IMR-90 (cell line): ENCODE measurements at regions not wholly inside any gene's neighbourhood (a gene's known extent, or its start where the extent isn't known, plus 50 kb on each side); places are given as distances from the start of the nearest gene placed in this dataset.

ENCODE experiments used
- ATAC-seq: fragments of 200-7000 bp; cut with Tn5 transposase; 2 replicates; pipeline ENCODE4 v1.9.1; 2020; ENCODE audit warnings: low read depth, mild to moderate bottlenecking, moderate library complexity
- BruUV-seq: library from RNA; stranded (reverse); fragments of 400-500 nt; replicated peaks from 2 replicates; lab custom pipeline; 2021; lab: Mats Ljungman, UMichigan
- CTCF ChIA-PET: fragments of 300-600 bp; formaldehyde crosslinking; extraction: SDS; loops from one replicate; lab custom pipeline; 2021; ENCODE audit warnings: antibody characterized with exemption; lab: Yijun Ruan, JAX
- POLR2A ChIA-PET: fragments of 300-600 bp; sonication (Branson Sonifier 250); formaldehyde crosslinking; loops from one replicate; lab custom pipeline; 2022; ENCODE audit warnings: antibody characterized with exemption; ENCODE audit not compliant: unreplicated experiment; lab: Charles Lee
- DNase-seq: peaks from one replicate; pipeline ENCODE4 v3.0.0; 2013
- H2AFZ ChIP-seq: replicated peaks from 2 replicates; pipeline ENCODE3; 2013; ENCODE audit warnings: low read length, mild to moderate bottlenecking; ENCODE audit not compliant: poor library complexity
- H2AK5ac ChIP-seq: 2 replicates; pipeline ENCODE4 v1.6.1; 2013; ENCODE audit warnings: low read depth, low read length, inconsistent platforms
- H2AK9ac ChIP-seq: replicated peaks from 2 replicates; pipeline ENCODE3; 2013; ENCODE audit warnings: mild to moderate bottlenecking, low read depth, low read length, moderate library complexity; ENCODE audit not compliant: poor library complexity
- H2BK120ac ChIP-seq: 2 replicates; pipeline ENCODE4 v1.6.1; 2013; ENCODE audit warnings: low read depth, low read length, inconsistent platforms
- H2BK15ac ChIP-seq: 3 replicates; pipeline ENCODE4 v1.6.1; 2013; ENCODE audit warnings: low read depth, low read length, inconsistent platforms
- H2BK20ac ChIP-seq: 2 replicates; pipeline ENCODE4 v1.6.1; 2013; ENCODE audit warnings: low read depth, mild to moderate bottlenecking, inconsistent platforms, low read length, moderate library complexity
- H2BK5ac ChIP-seq: 2 replicates; pipeline ENCODE4 v1.6.1; 2013; ENCODE audit warnings: mild to moderate bottlenecking, low read depth, low read length, inconsistent platforms; ENCODE audit not compliant: poor library complexity, severe bottlenecking
- H3K14ac ChIP-seq: replicated peaks from 2 replicates; pipeline ENCODE4 v1.6.1; 2013; ENCODE audit warnings: low read depth, low read length, inconsistent platforms
- H3K18ac ChIP-seq: 2 replicates; pipeline ENCODE4 v1.6.1; 2013; ENCODE audit warnings: low read depth, low read length, control low read depth
- H3K23ac ChIP-seq: 2 replicates; pipeline ENCODE4 v1.6.1; 2013; ENCODE audit warnings: low read depth, low read length, inconsistent platforms
- H3K27ac ChIP-seq: 2 replicates; pipeline ENCODE4 v1.5.1; 2013; ENCODE audit warnings: mild to moderate bottlenecking, control low read depth, low read length; ENCODE audit not compliant: insufficient read depth
- H3K27me3 ChIP-seq: 2 replicates; pipeline ENCODE4 v1.6.1; 2013; ENCODE audit warnings: low read length; ENCODE audit not compliant: control insufficient read depth, insufficient read depth
- H3K36me3 ChIP-seq: 2 replicates; pipeline ENCODE4 v1.6.1; 2013; ENCODE audit warnings: low read length, mixed read lengths; ENCODE audit not compliant: control insufficient read depth, insufficient read depth
- H3K4ac ChIP-seq: 2 replicates; pipeline ENCODE4 v1.6.1; 2013; ENCODE audit warnings: low read depth, low read length, inconsistent platforms
- H3K4me1 ChIP-seq: 2 replicates; pipeline ENCODE4 v1.6.1; 2013; ENCODE audit warnings: low read length, mixed read lengths; ENCODE audit not compliant: control insufficient read depth, insufficient read depth
- H3K4me2 ChIP-seq: 2 replicates; pipeline ENCODE4 v1.6.1; 2013; ENCODE audit warnings: low read depth, mild to moderate bottlenecking, control low read depth, low read length, moderate library complexity
- H3K4me3 ChIP-seq: 2 replicates; pipeline ENCODE4 v1.5.1; 2013; ENCODE audit warnings: low read depth, mild to moderate bottlenecking, control low read depth, low read length, moderate library complexity; ENCODE audit not compliant: insufficient read depth
- H3K56ac ChIP-seq: 2 replicates; pipeline ENCODE4 v1.6.1; 2013; ENCODE audit warnings: low read length, inconsistent platforms; ENCODE audit not compliant: insufficient read depth; ENCODE audit errors: extremely low read depth
- H3K79me1 ChIP-seq, 2 experiments: 2 replicates each; pipeline ENCODE4 v1.6.1; 2013; ENCODE audit warnings: low read length in 2 of 2, inconsistent platforms in 1 of 2, low read depth in 1 of 2
- H3K9ac ChIP-seq: 2 replicates; pipeline ENCODE4 v1.6.1; 2013; ENCODE audit warnings: low read depth, low read length, control low read depth
- H3K9me1 ChIP-seq: 2 replicates; pipeline ENCODE4 v1.6.1; 2013; ENCODE audit warnings: low read length, inconsistent platforms; ENCODE audit not compliant: insufficient read depth
- H3K9me3 ChIP-seq: 2 replicates; pipeline ENCODE4 v1.6.1; 2013; ENCODE audit warnings: low read length; ENCODE audit not compliant: control insufficient read depth, insufficient read depth
- H4K20me1 ChIP-seq: 2 replicates; pipeline ENCODE4 v1.6.1; 2013; ENCODE audit warnings: low read length, inconsistent platforms; ENCODE audit not compliant: insufficient read depth
- H4K5ac ChIP-seq: 2 replicates; pipeline ENCODE4 v1.6.1; 2013; ENCODE audit warnings: mild to moderate bottlenecking, low read depth, low read length, control low read depth
- H4K8ac ChIP-seq, 2 experiments: 2 replicates each; pipeline ENCODE4 v1.6.1; 2013; ENCODE audit warnings: low read depth in 2 of 2, low read length in 2 of 2, control low read depth in 1 of 2, inconsistent platforms in 1 of 2
- H4K91ac ChIP-seq: 2 replicates; pipeline ENCODE4 v1.6.1; 2013; ENCODE audit warnings: low read depth, low read length, inconsistent platforms; ENCODE audit not compliant: insufficient read depth
- CEBPB ChIP-seq: IDR thresholded peaks from 2 replicates; pipeline ENCODE4 v1.6.1; 2012; ENCODE audit warnings: low read depth, low read length, improper control_type of control experiment
- CHD1 ChIP-seq: IDR thresholded peaks from 2 replicates; pipeline ENCODE4 v1.6.1; 2012; ENCODE audit warnings: low read depth, low read length, improper control_type of control experiment
- FOS ChIP-seq: fragments of 150-350 bp; IDR thresholded peaks from 2 replicates; pipeline ENCODE4 v1.6.1; 2016; ENCODE audit warnings: low read depth, low read length
- MAFK ChIP-seq: IDR thresholded peaks from 2 replicates; pipeline ENCODE4 v1.6.1; 2012; ENCODE audit warnings: low read depth, low read length, improper control_type of control experiment
- MAZ ChIP-seq: IDR thresholded peaks from 2 replicates; pipeline ENCODE4 v1.6.1; 2012; ENCODE audit warnings: low read depth, mild to moderate bottlenecking, low read length, improper control_type of control experiment, moderate library complexity, borderline replicate concordance
- RCOR1 ChIP-seq: IDR thresholded peaks from 2 replicates; pipeline ENCODE4 v1.6.1; 2012; ENCODE audit warnings: mild to moderate bottlenecking, low read length, improper control_type of control experiment; ENCODE audit not compliant: insufficient replicate concordance
- SMC3 ChIP-seq: fragments of 150-350 bp; IDR thresholded peaks from 2 replicates; pipeline ENCODE4 v1.6.1; 2016; ENCODE audit warnings: low read depth, mild to moderate bottlenecking, antibody characterized with exemption, low read length, moderate library complexity
- WGBS, 2 experiments: methylation state at CpG; one replicate each; pipeline versions ENCODE4 v1.1.5 to v1.1.7; 2013; ENCODE audit warnings: missing lambda C conversion rate in 2 of 2; ENCODE audit not compliant: insufficient read length in 1 of 2; ENCODE audit errors: extremely low coverage in 2 of 2; 5-methylcytosine and 5-hydroxymethylcytosine counted together
- dilution Hi-C: fragments of 300-500 bp; cut with HindIII; formaldehyde crosslinking; loops from one replicate; pipeline ENCODE4 v1.14.3; 2018; ENCODE audit warnings: low sequenced_read_pairs; ENCODE audit not compliant: unreplicated experiment
- in situ Hi-C: fragments of 300-500 bp; cut with MboI; formaldehyde crosslinking; loops from 3 replicates; pipeline ENCODE4 v1.14.3; 2019; ENCODE audit warnings: low sequenced_read_pairs, inconsistent platforms, mixed read lengths
- intact Hi-C: fragments of 100-400 bp; cut with micrococcal nuclease; formaldehyde crosslinking; loops from 2 replicates; pipeline ENCODE4 v1.10.0; 2022
- TF ChIP-seq, protein P1 (sequence below): fragments of 150-350 bp; IDR thresholded peaks from 2 replicates; pipeline ENCODE4 v1.6.1; 2017; ENCODE audit warnings: mild to moderate bottlenecking, antibody characterized with exemption, low read length, low read depth

DNA sequence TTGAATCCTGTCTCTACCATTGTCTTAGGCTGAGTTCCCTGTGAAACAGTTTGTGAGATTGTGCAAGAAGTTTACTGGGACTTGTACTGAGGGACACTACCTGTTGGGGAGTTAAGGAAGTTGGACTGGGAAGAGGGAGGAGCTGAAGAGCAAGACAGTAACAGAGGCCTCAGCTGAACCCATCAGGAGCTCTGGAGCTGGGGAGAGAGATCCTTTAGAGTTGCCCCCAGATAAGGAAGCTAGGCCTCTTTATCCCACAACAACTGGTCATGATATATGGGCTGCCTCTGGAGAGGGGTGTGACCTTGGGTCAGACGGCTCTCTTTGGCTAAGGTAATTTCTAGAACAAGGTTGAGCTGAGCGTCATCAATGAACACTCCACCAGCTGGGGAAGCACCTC is 137.8 kb upstream of the SLC4A4 start:
- Histone ChIP-seq H3K14ac (peak overlapping the region; percentile 85), H3K9me3 (no peaks in the 10 kb centered on the region), H3K27ac (no peak overlapping the region), H2AK9ac (peak overlapping the region; percentile 70), H4K20me1 (peaks cover 16% of the 10 kb centered on the region), H4K5ac (no peak overlapping the region; the same call in 1 of the 2 replicates), H2BK5ac (peak overlapping the region; percentile 93), H2AFZ (peak overlapping the region; percentile 39), H3K4me3 (no peak overlapping the region), H2AK5ac (peak overlapping the region; percentile 81), H3K9ac (no peak overlapping the region), H4K91ac (peak overlapping the region; percentile 79), H3K4me2 (no peak overlapping the region), H3K56ac (no peak overlapping the region; the same call in 1 of the 2 replicates), H2BK20ac (peak overlapping the region; percentile 92), H3K18ac (peak overlapping the region; percentile 2; the same call in 1 of the 2 replicates), H3K36me3 (no peaks in the 10 kb centered on the region; the same call in 1 of the 2 replicates), H3K79me1 (peaks cover 28 to 60% of the 10 kb centered on the region in 2 experiments), H3K4me1 (peaks cover 22% of the 10 kb centered on the region), H4K8ac (peak overlapping the region; percentile 24 to 77; a peak in 2 of 4 replicates), H2BK120ac (peak overlapping the region; percentile 87), H3K23ac (peak overlapping the region; percentile 93), H3K4ac (peak overlapping the region; percentile 85), H2BK15ac (peak overlapping the region; percentile 92), H3K27me3 (no peaks in the 10 kb centered on the region), H3K9me1 (peaks cover 17% of the 10 kb centered on the region)
- ChIA-PET POLR2A (no interaction called here), CTCF (interaction anchor here (0.6 to 2.7 kb wide), 2 partner anchors 11 to 28 kb away, joined by 5 to 7 read pairs; no protein-coding TSS in a partner anchor)
- no peak for DNase-seq
- ATAC-seq = no peak
- TF ChIP-seq CEBPB (peak; percentile 40; the same call in 1 of the 2 replicates), FOS (no peak), SMC3 (no peak), RCOR1 (no peak), MAZ (no peak), CHD1 (no peak), MAFK (no peak)
- TF ChIP-seq, protein P1, sequence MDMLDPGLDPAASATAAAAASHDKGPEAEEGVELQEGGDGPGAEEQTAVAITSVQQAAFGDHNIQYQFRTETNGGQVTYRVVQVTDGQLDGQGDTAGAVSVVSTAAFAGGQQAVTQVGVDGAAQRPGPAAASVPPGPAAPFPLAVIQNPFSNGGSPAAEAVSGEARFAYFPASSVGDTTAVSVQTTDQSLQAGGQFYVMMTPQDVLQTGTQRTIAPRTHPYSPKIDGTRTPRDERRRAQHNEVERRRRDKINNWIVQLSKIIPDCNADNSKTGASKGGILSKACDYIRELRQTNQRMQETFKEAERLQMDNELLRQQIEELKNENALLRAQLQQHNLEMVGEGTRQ = no peak
- dilution Hi-C loops (no loop called here), in situ Hi-C loops (loop anchor here (25.0 kb wide), 1 partner anchor 511 kb away; no protein-coding TSS in a partner anchor), intact Hi-C loops (no loop called here)
- WGBS, 2 experiments = no CpG with 5 or more reads among the region's 2 CpGs
- BruUV-seq = no TSS peak
